ENCODE measurements at regions not wholly inside any gene's neighbourhood (a gene's known extent, or its start where the extent isn't known, plus 50 kb on each side); places are given as distances from the start of the nearest gene placed in this dataset.

DNA sequence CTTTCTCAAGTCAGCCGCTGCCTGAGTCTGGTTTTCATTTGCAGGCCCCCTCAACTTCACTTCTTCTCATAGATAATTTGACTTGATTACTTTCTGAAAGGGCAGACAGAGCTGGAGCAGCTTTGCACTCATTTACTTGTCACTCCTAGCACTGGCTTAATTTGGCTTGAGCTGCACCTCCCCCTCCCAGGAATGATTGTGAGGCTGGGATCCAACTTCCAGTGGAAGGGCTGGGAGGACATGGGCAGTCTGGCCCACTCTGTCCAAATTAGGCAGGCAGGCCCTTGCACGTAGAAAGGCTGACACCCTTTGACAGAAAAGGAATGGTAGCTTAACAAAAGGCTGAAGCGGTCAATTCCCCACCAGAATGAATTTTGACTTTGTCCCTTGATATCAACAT lies 453.9 kb downstream of the ETS1 start:
- Histone ChIP-seq H3K4me3 (replicated peaks in 1 of 3; ENCODE audit: insufficient read depth in 1 of 3, low read depth in 1 of 3, low read length in 3 of 3) (no peak overlapping the region), H4K20me1 (replicated peaks; ENCODE audit: control insufficient read depth, extremely low read depth, insufficient read depth, low read length) (no peaks in the 10 kb centered on the region), H3K4me2 (ENCODE audit: insufficient read depth, low read length) (no peak overlapping the region), H3K9me1 (replicated peaks; ENCODE audit: control insufficient read depth, extremely low read depth, insufficient read depth, low read length) (no peaks in the 10 kb centered on the region), H3K9ac (replicated peaks; ENCODE audit: extremely low read depth, insufficient read depth, low read length) (no peak overlapping the region), H2AFZ (ENCODE audit: low read depth, low read length) (no peak overlapping the region), H3K79me2 (ENCODE audit: control insufficient read depth, insufficient read depth, low read length) (no peaks in the 10 kb centered on the region), H3K36me3 (ENCODE audit: control insufficient read depth in 2 of 2, extremely low read depth in 1 of 2, insufficient read depth in 2 of 2, low read length in 2 of 2) (no peaks in the 10 kb centered on the region), H3K27me3 (ENCODE audit: control insufficient read depth in 2 of 2, insufficient read depth in 2 of 2, low read length in 2 of 2) (no peaks in the 10 kb centered on the region), H3K9me3 (replicated peaks; ENCODE audit: control insufficient read depth, insufficient read depth, low read length) (no peaks in the 10 kb centered on the region), H3K4me1 (ENCODE audit: control insufficient read depth, extremely low read depth, insufficient read depth, low read length) (no peaks in the 10 kb centered on the region), H3K27ac (ENCODE audit: insufficient read depth, low read depth, low read length) (no peak overlapping the region)
- POLR2A ChIA-PET: no interaction called here
- FAIRE-seq: no peak
- no TSS peak for BruUV-seq (replicated peaks)
- intact Hi-C loops (cut with micrococcal nuclease): no loop called here
- no peak for TF ChIP-seq EZH2 (IDR thresholded peaks at IDR 0.05; ENCODE audit: borderline replicate concordance, low read depth, low read length, severe bottlenecking)
- TF ChIP-seq MYC (IDR thresholded peaks at IDR 0.05; ENCODE audit: low read depth, low read length): no peak
- no peak for TF ChIP-seq JUN (IDR thresholded peaks at IDR 0.05; ENCODE audit: borderline replicate concordance, insufficient read depth, insufficient read length, low read depth)
- no peak for TF ChIP-seq POLR2A (IDR thresholded peaks at IDR 0.05; ENCODE audit: low read depth, low read length)
- TF ChIP-seq GATA2 (IDR thresholded peaks at IDR 0.05; ENCODE audit: insufficient read depth, insufficient read length, low read depth, low read length): no peak
- TF ChIP-seq, protein P1, sequence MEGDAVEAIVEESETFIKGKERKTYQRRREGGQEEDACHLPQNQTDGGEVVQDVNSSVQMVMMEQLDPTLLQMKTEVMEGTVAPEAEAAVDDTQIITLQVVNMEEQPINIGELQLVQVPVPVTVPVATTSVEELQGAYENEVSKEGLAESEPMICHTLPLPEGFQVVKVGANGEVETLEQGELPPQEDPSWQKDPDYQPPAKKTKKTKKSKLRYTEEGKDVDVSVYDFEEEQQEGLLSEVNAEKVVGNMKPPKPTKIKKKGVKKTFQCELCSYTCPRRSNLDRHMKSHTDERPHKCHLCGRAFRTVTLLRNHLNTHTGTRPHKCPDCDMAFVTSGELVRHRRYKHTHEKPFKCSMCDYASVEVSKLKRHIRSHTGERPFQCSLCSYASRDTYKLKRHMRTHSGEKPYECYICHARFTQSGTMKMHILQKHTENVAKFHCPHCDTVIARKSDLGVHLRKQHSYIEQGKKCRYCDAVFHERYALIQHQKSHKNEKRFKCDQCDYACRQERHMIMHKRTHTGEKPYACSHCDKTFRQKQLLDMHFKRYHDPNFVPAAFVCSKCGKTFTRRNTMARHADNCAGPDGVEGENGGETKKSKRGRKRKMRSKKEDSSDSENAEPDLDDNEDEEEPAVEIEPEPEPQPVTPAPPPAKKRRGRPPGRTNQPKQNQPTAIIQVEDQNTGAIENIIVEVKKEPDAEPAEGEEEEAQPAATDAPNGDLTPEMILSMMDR (IDR thresholded peaks at IDR 0.05; ENCODE audit: extremely low read depth in 1 of 2, insufficient read depth in 1 of 2, low read depth in 1 of 2, low read length in 2 of 2): no peak
- no peak for TF ChIP-seq FOS (IDR thresholded peaks at IDR 0.05; ENCODE audit: borderline replicate concordance, insufficient read depth, low read length)
- TF ChIP-seq POLR2AphosphoS5 (IDR thresholded peaks at IDR 0.05; ENCODE audit: insufficient read depth, low read depth, low read length): no peak
- TF ChIP-seq, protein P2, sequence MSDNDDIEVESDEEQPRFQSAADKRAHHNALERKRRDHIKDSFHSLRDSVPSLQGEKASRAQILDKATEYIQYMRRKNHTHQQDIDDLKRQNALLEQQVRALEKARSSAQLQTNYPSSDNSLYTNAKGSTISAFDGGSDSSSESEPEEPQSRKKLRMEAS (IDR thresholded peaks at IDR 0.05; ENCODE audit: insufficient read depth, insufficient read length): no peak
- DNase-seq (ENCODE audit: low read depth, low spot score): no peak
- CTCF ChIA-PET: interaction anchor here (1.0 to 1.4 kb wide), 2 partner anchors 24 to 27 kb away, joined by 3 read pairs; no protein-coding TSS in a partner anchor
- dilution Hi-C loops (cut with MboI; ENCODE audit: extremely low pct_ligation_motif_present, low sequenced_read_pairs): no loop called here

Data from endothelial cell of umbilical vein (primary cell).